Lung (tissue), 11 donors: ENCODE measurements at regions not wholly inside any gene's neighbourhood (a gene's known extent, or its start where the extent isn't known, plus 50 kb on each side); places are given as distances from the start of the nearest gene placed in this dataset.

ENCODE experiments used
- ATAC-seq: fragments of 200-7000 bp; cut with Tn5 transposase; one replicate; pipeline ENCODE4 v1.9.1; 2020; ENCODE audit warnings: moderate number of reproducible peaks; ENCODE audit not compliant: insufficient read depth, low FRiP score
- DNase-seq, 3 donors: peaks; one replicate each; pipeline ENCODE4 v3.0.0-alpha.2; 2013 to 2017
- H3K27ac ChIP-seq, 2 donors: one replicate each; pipeline ENCODE4 v1.5.1; 2013; ENCODE audit warnings: mild to moderate bottlenecking in 2 of 2, moderate library complexity in 2 of 2, control low read depth in 1 of 2, inconsistent platforms in 1 of 2, low read depth in 1 of 2, low read length in 1 of 2
- H3K27me3 ChIP-seq, 3 donors: one replicate each; pipeline ENCODE4 v1.5.1; 2013; ENCODE audit warnings: low read length in 2 of 3; ENCODE audit not compliant: control insufficient read depth in 3 of 3, insufficient read depth in 3 of 3
- H3K36me3 ChIP-seq, 4 donors: one replicate each; pipeline ENCODE4 v1.5.1; 2013; ENCODE audit warnings: low read length in 4 of 4, mild to moderate bottlenecking in 1 of 4, moderate library complexity in 1 of 4; ENCODE audit not compliant: control insufficient read depth in 4 of 4, insufficient read depth in 4 of 4
- H3K4me1 ChIP-seq, 5 donors: one replicate each; pipeline ENCODE4 v1.5.1; 2013; ENCODE audit warnings: low read length in 5 of 5, mild to moderate bottlenecking in 2 of 5, moderate library complexity in 1 of 5; ENCODE audit not compliant: control insufficient read depth in 5 of 5, insufficient read depth in 5 of 5
- H3K4me3 ChIP-seq: one replicate; pipeline ENCODE4 v1.5.1; 2013; ENCODE audit warnings: mild to moderate bottlenecking, control low read depth, moderate library complexity
- H3K9ac ChIP-seq, 2 donors: one replicate each; pipeline ENCODE4 v1.5.1; 2013; ENCODE audit warnings: low read length in 2 of 2, control low read depth in 1 of 2; ENCODE audit not compliant: insufficient read depth in 1 of 2
- H3K9me3 ChIP-seq, 4 donors: one replicate each; pipeline ENCODE4 v1.5.1; 2013; ENCODE audit warnings: low read length in 3 of 4, mild to moderate bottlenecking in 1 of 4, moderate library complexity in 1 of 4; ENCODE audit not compliant: control insufficient read depth in 4 of 4, insufficient read depth in 3 of 4
- WGBS, 2 donors: extraction: QIAGEN DNeasy Blood & Tissue Kit; methylation state at CpG; one replicate each; pipeline ENCODE4 v1.1.7; 2013; 5-methylcytosine and 5-hydroxymethylcytosine counted together
- TF ChIP-seq, protein P1 (sequence below): IDR thresholded peaks from 2 replicates; pipeline ENCODE4 v1.5.1; 2012; ENCODE audit warnings: mild to moderate bottlenecking; ENCODE audit errors: control extremely low read depth, extremely low read depth
- donor health status: control.
- donor health status: control.
- donor health status: Bipolar disorder and iron deficiency.
- donor health status: healthy.
- donor health status: DM: yes; HTN: yes; CAD: no.

DNA sequence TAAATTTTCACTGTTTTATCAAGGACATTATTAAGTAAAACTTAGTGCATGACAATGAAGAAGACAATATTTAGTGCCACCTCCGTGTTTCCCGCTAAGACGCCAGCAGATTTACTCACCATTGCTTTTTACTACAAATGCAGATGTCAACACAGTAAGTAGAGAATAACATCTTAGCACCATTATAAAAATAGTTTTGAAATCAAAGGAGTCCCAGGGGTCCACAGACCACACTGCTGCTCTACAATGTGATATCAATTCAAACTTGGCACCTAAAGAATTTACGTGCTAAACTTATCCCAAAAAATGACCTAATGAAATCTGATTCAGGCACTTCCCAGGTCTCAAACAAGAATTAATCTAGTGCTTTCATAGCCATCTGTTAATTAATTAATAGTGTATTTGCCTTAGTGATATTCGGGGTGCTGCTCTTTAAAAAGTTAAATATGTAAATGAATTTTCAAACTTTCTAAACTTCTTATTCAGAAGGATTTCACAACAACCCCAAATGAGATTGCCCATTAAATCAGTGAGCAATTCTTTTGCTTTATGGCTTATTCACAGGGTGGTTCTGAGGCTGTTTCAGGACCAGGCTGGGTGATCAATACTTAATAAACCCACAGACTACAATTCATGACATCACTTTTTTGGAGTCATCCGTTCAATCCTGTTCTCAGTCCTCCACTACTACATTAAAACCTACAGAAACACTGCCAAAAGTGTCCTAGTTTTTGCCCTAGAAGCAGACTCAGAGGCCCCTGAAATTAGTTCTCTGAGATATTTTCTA, 161.3 kb upstream of the LMNTD1 start:
- no peak for DNase-seq
- TF ChIP-seq, protein P1, sequence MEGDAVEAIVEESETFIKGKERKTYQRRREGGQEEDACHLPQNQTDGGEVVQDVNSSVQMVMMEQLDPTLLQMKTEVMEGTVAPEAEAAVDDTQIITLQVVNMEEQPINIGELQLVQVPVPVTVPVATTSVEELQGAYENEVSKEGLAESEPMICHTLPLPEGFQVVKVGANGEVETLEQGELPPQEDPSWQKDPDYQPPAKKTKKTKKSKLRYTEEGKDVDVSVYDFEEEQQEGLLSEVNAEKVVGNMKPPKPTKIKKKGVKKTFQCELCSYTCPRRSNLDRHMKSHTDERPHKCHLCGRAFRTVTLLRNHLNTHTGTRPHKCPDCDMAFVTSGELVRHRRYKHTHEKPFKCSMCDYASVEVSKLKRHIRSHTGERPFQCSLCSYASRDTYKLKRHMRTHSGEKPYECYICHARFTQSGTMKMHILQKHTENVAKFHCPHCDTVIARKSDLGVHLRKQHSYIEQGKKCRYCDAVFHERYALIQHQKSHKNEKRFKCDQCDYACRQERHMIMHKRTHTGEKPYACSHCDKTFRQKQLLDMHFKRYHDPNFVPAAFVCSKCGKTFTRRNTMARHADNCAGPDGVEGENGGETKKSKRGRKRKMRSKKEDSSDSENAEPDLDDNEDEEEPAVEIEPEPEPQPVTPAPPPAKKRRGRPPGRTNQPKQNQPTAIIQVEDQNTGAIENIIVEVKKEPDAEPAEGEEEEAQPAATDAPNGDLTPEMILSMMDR = no peak
- ATAC-seq = no peak
- Histone ChIP-seq H3K9me3 (no peaks in the 10 kb centered on the region), H3K27me3 (no peaks in the 10 kb centered on the region), H3K4me1 (peaks cover 0 to 7% (median 2%) of the 10 kb centered on the region in 5 donors), H3K4me3 (no peak overlapping the region), H3K36me3 (no peaks in the 10 kb centered on the region), H3K27ac (no peak overlapping the region), H3K9ac (no peak overlapping the region)
- WGBS, 2 donors = 91% methylated on average over 6 of the region's 6 CpGs

DNA sequence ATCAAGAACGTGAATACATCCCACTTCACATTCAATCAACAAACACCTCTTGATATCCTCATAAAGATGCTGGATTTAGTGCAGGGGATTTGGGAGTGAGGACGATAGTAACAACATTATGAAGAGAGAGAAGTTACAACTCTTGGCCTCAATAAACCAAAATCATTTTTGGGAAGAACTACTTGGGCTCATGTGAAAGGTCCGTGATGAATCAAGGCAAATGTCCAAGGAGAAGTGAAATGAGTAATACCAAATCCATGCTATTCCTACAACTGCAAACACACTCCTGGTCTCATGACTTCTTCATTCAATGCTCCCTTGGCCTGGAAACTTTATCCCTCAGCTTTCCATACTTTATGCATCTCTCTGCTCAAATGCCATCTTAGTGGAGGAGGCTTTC, 162.0 kb upstream of the LMNTD1 start:
- Histone ChIP-seq H3K4me3 (no peak overlapping the region), H3K4me1 (peaks cover 0 to 11% (median 2%) of the 10 kb centered on the region in 5 donors), H3K9ac (no peak overlapping the region), H3K9me3 (no peaks in the 10 kb centered on the region), H3K36me3 (no peaks in the 10 kb centered on the region), H3K27me3 (no peaks in the 10 kb centered on the region), H3K27ac (no peak overlapping the region)
- DNase-seq = no peak
- 79 to 87% methylated on average over 3 of the region's 3 CpGs for WGBS, 2 donors
- TF ChIP-seq, protein P1 = no peak
- no peak for ATAC-seq

DNA sequence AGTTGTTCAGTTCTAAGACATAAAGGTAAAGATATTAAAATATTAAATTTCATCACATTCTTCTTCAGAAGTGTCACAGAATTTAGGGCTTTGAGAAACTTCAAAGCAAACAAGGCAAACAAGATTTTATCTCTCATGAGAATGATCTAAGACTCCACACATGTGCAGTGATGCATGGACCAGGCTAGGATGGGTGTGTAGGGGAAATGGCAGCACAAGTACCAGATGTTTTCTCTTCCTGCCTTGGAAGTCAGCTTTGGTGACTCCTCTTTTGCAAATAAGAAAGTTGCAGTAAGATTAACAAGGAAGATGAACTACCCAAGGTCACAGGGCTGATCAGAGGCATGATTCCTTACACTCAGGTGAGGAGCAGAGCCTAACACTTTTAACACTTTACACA, 163.8 kb upstream of the LMNTD1 start:
- no peak for ATAC-seq
- Histone ChIP-seq H3K36me3 (no peaks in the 10 kb centered on the region), H3K9me3 (no peaks in the 10 kb centered on the region), H3K9ac (no peak overlapping the region), H3K27me3 (no peaks in the 10 kb centered on the region), H3K4me3 (no peak overlapping the region), H3K27ac (no peak overlapping the region), H3K4me1 (peaks cover 0 to 11% (median 2%) of the 10 kb centered on the region in 5 donors)
- no peak for DNase-seq
- TF ChIP-seq, protein P1 = no peak

DNA sequence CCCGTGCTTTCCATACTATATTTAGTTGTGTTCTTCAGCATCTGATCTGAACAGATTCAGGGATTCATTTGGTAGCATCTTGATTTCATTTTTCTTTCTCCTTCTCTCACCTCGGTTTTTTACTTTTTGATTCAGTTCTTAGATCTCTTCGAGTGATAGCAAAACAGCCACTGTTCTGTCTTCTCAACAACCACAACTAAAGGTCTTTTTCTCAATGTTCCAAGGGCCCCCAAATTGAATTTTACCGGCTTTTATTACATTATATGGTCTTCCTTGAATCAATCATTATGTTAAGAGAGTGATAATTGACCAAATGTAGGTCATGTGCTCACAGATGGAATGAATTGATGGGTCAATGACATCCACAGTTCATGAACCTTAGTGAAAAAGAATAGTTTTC, 164.5 kb upstream of the LMNTD1 start:
- Histone ChIP-seq H3K27ac (no peak overlapping the region), H3K4me3 (no peak overlapping the region), H3K9me3 (no peaks in the 10 kb centered on the region), H3K4me1 (peaks cover 0 to 11% (median 2%) of the 10 kb centered on the region in 5 donors), H3K27me3 (no peaks in the 10 kb centered on the region), H3K9ac (no peak overlapping the region), H3K36me3 (no peaks in the 10 kb centered on the region)
- 81 to 96% methylated on average over 4 of the region's 4 CpGs for WGBS, 2 donors
- TF ChIP-seq, protein P1 = no peak
- ATAC-seq (no peak), DNase-seq (no peak)
